GM23338 (cell line): ENCODE measurements at regions not wholly inside any gene's neighbourhood (a gene's known extent, or its start where the extent isn't known, plus 50 kb on each side); places are given as distances from the start of the nearest gene placed in this dataset.

Experiments
- ATAC-seq: fragments of 200-7000 bp; cut with Tn5 transposase; 3 replicates; pipeline ENCODE4 v1.9.1; 2020
- DNase-seq: peaks from one replicate; pipeline ENCODE4 v3.0.0-alpha.2; 2015; ENCODE audit warnings: low spot score
- H2AFZ ChIP-seq: fragments of 200-600 bp; sonication (generic); 2 replicates; pipeline ENCODE4 v1.8.0; 2016; ENCODE audit warnings: antibody characterized with exemption, mild to moderate bottlenecking, moderate library complexity
- H3F3A ChIP-seq: fragments of 200-600 bp; sonication (generic); replicated peaks from 2 replicates; pipeline ENCODE4 v1.8.0; 2017; ENCODE audit warnings: antibody characterized with exemption, mixed run types, low read depth
- H3K27ac ChIP-seq: fragments of 200-600 bp; sonication (generic); 2 replicates; pipeline ENCODE4 v1.6.1; 2016; ENCODE audit warnings: low read depth
- H3K27me3 ChIP-seq: fragments of 200-600 bp; sonication (generic); 2 replicates; pipeline ENCODE4 v1.8.0; 2016; ENCODE audit warnings: mild to moderate bottlenecking, mixed run types, moderate library complexity; ENCODE audit not compliant: insufficient read depth
- H3K36me3 ChIP-seq: fragments of 200-600 bp; sonication (generic); 2 replicates; pipeline ENCODE4 v1.8.0; 2016; ENCODE audit warnings: mild to moderate bottlenecking; ENCODE audit not compliant: insufficient read depth
- H3K4me1 ChIP-seq: fragments of 200-600 bp; sonication (generic); 2 replicates; pipeline ENCODE4 v1.8.0; 2016; ENCODE audit warnings: mild to moderate bottlenecking, moderate library complexity; ENCODE audit not compliant: insufficient read depth
- H3K4me2 ChIP-seq: fragments of 200-600 bp; sonication (generic); 2 replicates; pipeline ENCODE4 v1.7.1; 2017; ENCODE audit warnings: mixed run types
- H3K4me3 ChIP-seq: fragments of 200-600 bp; sonication (generic); 2 replicates; pipeline ENCODE4 v1.6.1; 2016; ENCODE audit warnings: mixed run types
- H3K79me2 ChIP-seq: fragments of 200-600 bp; sonication (generic); replicated peaks from 2 replicates; pipeline ENCODE4 v1.8.0; 2017; ENCODE audit warnings: mild to moderate bottlenecking; ENCODE audit not compliant: insufficient read depth
- H3K9me2 ChIP-seq: fragments of 200-600 bp; sonication (generic); 2 replicates; pipeline ENCODE4 v1.8.0; 2017; ENCODE audit not compliant: insufficient read depth
- H4K20me1 ChIP-seq: fragments of 200-600 bp; sonication (generic); replicated peaks from 2 replicates; pipeline ENCODE4 v1.8.0; 2017; ENCODE audit warnings: mild to moderate bottlenecking; ENCODE audit not compliant: insufficient read depth
- H3K27ac Mint-ChIP-seq: 2 replicates; pipeline ENCODE4 v1.8.0; 2020; ENCODE audit warnings: inconsistent platforms, mild to moderate bottlenecking, moderate library complexity, mixed read lengths
- H3K27me3 Mint-ChIP-seq: 3 replicates; pipeline ENCODE4 v1.8.0; 2022; ENCODE audit warnings: low read depth, mild to moderate bottlenecking, moderate library complexity, mixed read lengths, inconsistent platforms; ENCODE audit not compliant: insufficient read depth, poor library complexity
- H3K36me3 Mint-ChIP-seq: 3 replicates; pipeline ENCODE4 v1.8.0; 2021; ENCODE audit warnings: low read depth, mild to moderate bottlenecking, inconsistent platforms, moderate library complexity, mixed read lengths
- H3K4me1 Mint-ChIP-seq: 3 replicates; pipeline ENCODE4 v1.8.0; 2020; ENCODE audit warnings: mild to moderate bottlenecking, inconsistent platforms, mixed read lengths
- H3K4me3 Mint-ChIP-seq: 3 replicates; pipeline ENCODE4 v1.8.0; 2021; ENCODE audit warnings: moderate library complexity, mild to moderate bottlenecking, inconsistent platforms, mixed read lengths
- H3K9me3 Mint-ChIP-seq: 3 replicates; pipeline ENCODE4 v1.8.0; 2020; ENCODE audit warnings: moderate library complexity, mild to moderate bottlenecking, inconsistent platforms, mixed read lengths
- CREB1 ChIP-seq: fragments of 250-450 bp; sonication (Bioruptor Pico); IDR thresholded peaks from 2 replicates; pipeline ENCODE4 v1.5.0; 2020; ENCODE audit warnings: low read depth, mild to moderate bottlenecking, moderate library complexity
- CTCF ChIP-seq, 2 experiments: fragments of 200-600 bp in 1 of 2; sonication (generic) in 1 of 2; conservative IDR thresholded peaks; 2 replicates each; pipeline versions ENCODE4 v1.5.1 to v1.6.1; 2016 to 2017; ENCODE audit warnings: antibody characterized with exemption in 2 of 2, low read depth in 2 of 2, mild to moderate bottlenecking in 2 of 2, moderate library complexity in 1 of 2
- EZH2 ChIP-seq: fragments of 200-600 bp; sonication (generic); IDR thresholded peaks from one replicate; pipeline ENCODE4 v1.8.0; 2017; ENCODE audit warnings: antibody characterized with exemption, mild to moderate bottlenecking, low read depth; ENCODE audit not compliant: unreplicated experiment
- EZH2phosphoT487 ChIP-seq: fragments of 200-600 bp; sonication (generic); IDR thresholded peaks from one replicate; pipeline ENCODE4 v1.8.1; 2018; ENCODE audit warnings: antibody characterized with exemption; ENCODE audit not compliant: unreplicated experiment
- JUNB ChIP-seq: IDR thresholded peaks from one replicate; pipeline ENCODE4 v1.6.1; 2016; ENCODE audit warnings: antibody characterized with exemption; ENCODE audit not compliant: unreplicated experiment
- NANOG ChIP-seq: IDR thresholded peaks from 2 replicates; pipeline ENCODE4 v1.6.1; 2016; ENCODE audit warnings: antibody characterized with exemption, borderline replicate concordance
- POLR2AphosphoS5 ChIP-seq: IDR thresholded peaks from 2 replicates; pipeline ENCODE4 v1.6.1; 2016; ENCODE audit warnings: antibody characterized with exemption, low read depth
- REST ChIP-seq: IDR thresholded peaks from one replicate; pipeline ENCODE4 v1.6.1; 2018; ENCODE audit warnings: antibody characterized with exemption; ENCODE audit not compliant: unreplicated experiment
- STAT1 ChIP-seq: IDR thresholded peaks from one replicate; pipeline ENCODE4 v1.6.1; 2016; ENCODE audit warnings: antibody characterized with exemption; ENCODE audit not compliant: unreplicated experiment
- ZNF114 ChIP-seq: fragments of 250-450 bp; sonication (Bioruptor Pico); IDR thresholded peaks from 2 replicates; pipeline ENCODE4 v1.5.0; 2020; ENCODE audit warnings: mild to moderate bottlenecking, moderate library complexity
- ZNF331 ChIP-seq: fragments of 250-450 bp; sonication (Bioruptor Pico); IDR thresholded peaks from 2 replicates; pipeline ENCODE4 v1.5.0; 2020; ENCODE audit warnings: low read depth, mild to moderate bottlenecking, moderate library complexity
- ZNF462 ChIP-seq: fragments of 250-450 bp; sonication (Bioruptor Pico); IDR thresholded peaks from 2 replicates; pipeline ENCODE4 v1.5.0; 2020; ENCODE audit warnings: mild to moderate bottlenecking, moderate library complexity
- TF ChIP-seq, protein P1 (sequence below): IDR thresholded peaks from 2 replicates; pipeline ENCODE4 v1.6.1; 2016; ENCODE audit warnings: antibody characterized with exemption

- Histone ChIP-seq H3K9me2 (no peaks in the 10 kb centered on the region), H3F3A (no peaks in the 10 kb centered on the region), H3K36me3 (no peaks in the 10 kb centered on the region), H2AFZ (no peak overlapping the region), H3K27me3 (no peaks in the 10 kb centered on the region), H4K20me1 (no peaks in the 10 kb centered on the region), H3K79me2 (no peaks in the 10 kb centered on the region), H3K4me3 (no peak overlapping the region), H3K4me2 (no peak overlapping the region), H3K27ac (no peak overlapping the region), H3K4me1 (peaks cover 8% of the 10 kb centered on the region)
- ATAC-seq (no peak), DNase-seq (no peak)
- Mint-ChIP-seq H3K36me3 (no peaks in the 10 kb centered on the region), H3K9me3 (no peaks in the 10 kb centered on the region), H3K27ac (no peak overlapping the region), H3K4me1 (peaks cover 11% of the 10 kb centered on the region), H3K27me3 (peaks cover 6% of the 10 kb centered on the region), H3K4me3 (no peak overlapping the region)
- TF ChIP-seq ZNF331 (CRISPR knock-in tag) (no peak), STAT1 (no peak), EZH2 (no peak), CTCF (conservative IDR thresholded peaks at IDR 0.05; ENCODE audit: low read depth in 2 of 2) (no peak), CREB1 (CRISPR knock-in tag) (no peak), EZH2phosphoT487 (no peak), POLR2AphosphoS5 (no peak), ZNF114 (CRISPR knock-in tag) (no peak), NANOG (no peak), ZNF462 (no peak), JUNB (no peak), REST (no peak)
- TF ChIP-seq, protein P1, sequence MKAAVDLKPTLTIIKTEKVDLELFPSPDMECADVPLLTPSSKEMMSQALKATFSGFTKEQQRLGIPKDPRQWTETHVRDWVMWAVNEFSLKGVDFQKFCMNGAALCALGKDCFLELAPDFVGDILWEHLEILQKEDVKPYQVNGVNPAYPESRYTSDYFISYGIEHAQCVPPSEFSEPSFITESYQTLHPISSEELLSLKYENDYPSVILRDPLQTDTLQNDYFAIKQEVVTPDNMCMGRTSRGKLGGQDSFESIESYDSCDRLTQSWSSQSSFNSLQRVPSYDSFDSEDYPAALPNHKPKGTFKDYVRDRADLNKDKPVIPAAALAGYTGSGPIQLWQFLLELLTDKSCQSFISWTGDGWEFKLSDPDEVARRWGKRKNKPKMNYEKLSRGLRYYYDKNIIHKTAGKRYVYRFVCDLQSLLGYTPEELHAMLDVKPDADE: no peak
Observed at GRCh38 chr11:11016943-11017342, 159.1 kb upstream of the ZBED5 start.
